HG02981 (cell line): ENCODE measurements at regions not wholly inside any gene's neighbourhood (a gene's known extent, or its start where the extent isn't known, plus 50 kb on each side); places are given as distances from the start of the nearest gene placed in this dataset.

Experiments used
- ATAC-seq: cut with Tn5 transposase; IDR thresholded peaks from one replicate; pipeline ENCODE4 v1.9.1; 2021; ENCODE audit warnings: mild to moderate bottlenecking, moderate library complexity; ENCODE audit not compliant: unreplicated experiment

GRCh38 chr11:59302991-59303390 lies 55.7 kb upstream of the OR5AN1 start:
- no peak for ATAC-seq

DNA sequence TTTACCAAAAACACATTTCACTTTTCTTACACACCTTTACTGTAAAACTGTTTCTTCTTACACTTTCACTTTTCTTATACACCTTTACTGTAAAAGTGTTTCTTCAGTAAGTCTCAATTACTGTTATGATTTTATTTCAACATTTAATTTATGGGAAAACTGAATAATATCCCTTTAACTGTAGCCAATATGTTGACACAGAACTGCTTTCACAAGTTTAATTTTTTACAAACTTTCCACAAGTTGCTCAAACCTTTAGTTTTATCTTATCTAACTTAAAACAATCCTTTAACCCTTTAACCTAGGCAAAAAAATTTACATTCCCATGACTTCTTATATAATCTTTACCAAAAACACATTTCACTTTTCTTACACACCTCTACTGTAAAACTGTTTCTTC lies 63.3 kb upstream of the OR5AN1 start:
- no peak for ATAC-seq

DNA sequence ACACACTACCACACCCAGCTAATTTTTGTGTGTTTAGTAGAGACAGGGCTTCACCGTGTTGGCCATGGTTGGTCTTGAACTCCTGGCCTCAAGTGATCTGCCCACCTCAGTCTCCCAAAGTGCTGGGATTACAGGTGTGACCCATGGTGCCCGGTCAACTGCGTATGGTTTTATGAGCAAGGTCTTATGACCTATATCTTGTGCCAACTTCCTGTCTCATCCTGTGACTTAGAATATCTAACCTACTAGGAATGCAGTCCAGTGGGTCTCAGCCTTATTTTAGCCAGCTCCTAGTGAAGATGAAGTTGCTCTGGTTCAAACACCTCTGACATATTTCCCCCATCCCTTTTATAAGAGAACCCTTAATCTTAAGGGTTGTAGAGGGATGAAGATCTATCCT lies 66.1 kb upstream of the OR5AN1 start:
- ATAC-seq = no peak

GRCh38 chr11:59291228-59291627 lies 67.5 kb upstream of the OR5AN1 start:
- ATAC-seq = no peak

DNA sequence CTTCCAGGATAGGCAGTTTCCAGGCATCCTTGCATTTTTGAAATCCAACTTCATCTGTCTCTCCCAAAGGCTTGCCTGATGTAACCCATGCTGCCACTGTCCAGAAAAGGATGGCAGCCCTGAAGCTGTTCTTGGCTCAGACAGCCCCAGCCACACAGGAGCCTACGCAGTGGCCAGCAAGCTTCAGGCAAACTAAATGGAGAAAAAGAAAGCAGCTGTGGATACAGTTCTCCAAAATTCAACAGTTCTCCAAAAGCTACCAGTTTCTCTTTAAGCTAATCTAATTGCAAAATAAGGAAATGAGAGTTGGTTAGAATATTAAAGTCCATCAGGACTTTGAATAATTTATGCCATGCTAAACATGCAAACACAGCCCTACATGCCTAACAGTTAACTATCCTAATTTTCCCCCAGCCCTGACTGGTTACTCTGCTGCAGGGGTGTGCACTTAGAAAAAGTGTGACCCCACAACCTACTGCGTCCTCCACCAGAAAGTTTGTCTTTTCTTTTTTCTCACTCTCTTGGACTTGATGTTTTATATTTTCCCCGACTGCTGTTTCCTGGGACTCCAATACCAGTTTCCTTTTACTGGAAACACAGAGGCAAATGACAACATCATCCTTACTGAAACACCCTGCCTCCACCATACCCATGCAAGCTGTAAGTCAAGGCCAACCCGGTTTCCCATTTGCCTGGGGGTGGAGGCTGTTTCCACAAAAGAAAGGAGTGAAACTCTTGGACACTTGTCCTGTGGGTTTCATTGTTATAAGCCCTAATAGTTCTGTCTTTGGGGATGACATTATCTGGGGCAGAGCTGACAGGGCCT lies 69.1 kb upstream of the OR5AN1 start:
- no peak for ATAC-seq

- no peak for ATAC-seq
Observed at GRCh38 chr11:59285716-59286260, 72.9 kb upstream of the OR5AN1 start.

DNA sequence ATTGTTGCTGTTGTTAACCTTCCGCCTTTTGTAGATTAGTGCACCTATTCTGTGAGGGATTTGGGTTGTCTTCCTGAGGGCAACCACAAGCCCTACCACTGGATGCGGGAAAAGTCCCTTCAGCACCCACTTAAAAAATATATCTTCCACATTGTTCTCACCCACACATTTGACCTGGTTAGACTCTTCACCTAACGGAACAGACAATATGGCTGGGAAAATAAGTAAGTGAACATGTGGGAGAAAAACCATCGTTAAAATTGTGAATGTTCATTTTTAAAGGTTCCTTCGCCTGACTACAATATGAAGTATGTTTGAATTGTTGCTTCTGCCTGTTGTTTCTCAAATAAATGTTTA lies 72.0 kb upstream of the MPEG1 start:
- ATAC-seq = no peak

- ATAC-seq = peak; percentile 65
Observed at GRCh38 chr11:59283825-59284772, 71.4 kb upstream of the MPEG1 start.

- ATAC-seq = no peak
Observed at GRCh38 chr11:59283311-59283710, 70.6 kb upstream of the MPEG1 start.

- no peak for ATAC-seq
Observed at GRCh38 chr11:59281177-59281576, 68.5 kb upstream of the MPEG1 start.

DNA sequence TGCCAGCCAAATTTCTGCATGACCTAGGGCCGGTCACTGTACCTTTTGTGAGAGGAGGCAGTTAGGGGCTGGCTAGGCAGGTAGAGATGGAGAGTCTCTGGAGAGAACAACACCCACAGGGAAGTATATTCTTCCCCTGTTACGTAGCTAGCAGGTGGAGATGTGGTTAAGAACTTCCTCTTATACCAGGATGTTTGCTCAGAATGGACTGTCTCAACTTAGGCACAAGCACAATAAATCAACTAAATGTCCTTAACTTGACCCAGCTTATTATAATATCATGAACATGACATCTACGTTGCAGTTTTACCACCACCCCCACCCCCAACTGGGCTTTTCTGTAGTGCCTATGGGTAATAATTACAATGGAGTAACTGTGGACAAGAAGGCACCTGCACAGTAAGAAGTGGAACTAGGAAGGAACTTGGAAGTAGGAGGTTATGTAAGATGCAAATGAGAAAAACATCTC lies 60.7 kb upstream of the MPEG1 start:
- peak; percentile 87 for ATAC-seq

- ATAC-seq = no peak
Observed at GRCh38 chr11:59272771-59273372, 60.1 kb upstream of the MPEG1 start.

DNA sequence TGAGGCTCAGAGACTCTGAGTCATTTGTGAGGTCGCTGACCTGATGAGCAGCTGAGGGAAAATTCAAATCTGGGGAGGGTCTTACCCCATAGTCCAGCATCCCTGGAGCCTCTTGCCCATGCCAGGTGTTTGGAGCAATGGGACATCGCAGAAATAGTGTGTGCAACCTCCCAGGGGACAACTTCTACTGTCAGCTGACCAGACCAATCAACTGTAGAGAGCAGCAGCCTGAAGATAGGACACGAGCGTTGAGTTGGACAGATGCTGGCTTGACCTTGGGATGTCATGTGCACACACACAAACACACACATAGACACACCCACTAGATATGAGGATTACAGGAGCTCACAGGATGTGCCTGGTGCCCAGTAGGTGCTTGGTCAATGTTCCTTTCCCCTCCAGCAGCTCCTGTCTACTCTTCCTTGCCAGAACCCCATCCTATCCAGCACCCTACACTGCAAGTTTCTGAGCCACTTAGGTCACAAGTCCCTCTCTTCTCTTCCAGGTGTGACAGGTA lies 59.1 kb upstream of the MPEG1 start:
- ATAC-seq = no peak

DNA sequence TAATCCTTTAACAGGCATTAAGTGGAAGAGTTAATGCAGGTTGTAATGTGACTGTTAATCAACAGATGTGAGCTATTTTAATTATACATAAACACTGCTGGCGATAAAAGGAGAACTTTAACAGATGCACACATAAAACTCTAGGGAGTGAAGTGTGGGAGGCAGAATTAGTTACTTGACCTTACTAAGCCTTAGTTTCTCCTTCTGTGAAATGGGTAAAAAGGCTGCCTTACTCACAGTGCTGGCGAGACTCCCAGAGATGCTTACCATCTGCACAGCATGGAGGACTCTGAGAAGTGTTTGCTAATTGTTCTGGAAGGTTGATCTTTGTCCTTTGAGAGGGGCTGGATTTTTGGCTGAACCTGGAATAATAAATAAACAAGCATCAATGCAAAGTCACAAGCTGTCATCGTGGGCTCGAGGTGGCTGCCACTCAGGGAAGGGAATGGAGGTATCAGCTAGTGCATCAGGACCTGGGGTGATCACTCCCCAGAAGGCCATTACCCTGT lies 58.6 kb upstream of the MPEG1 start:
- ATAC-seq = no peak

GRCh38 chr11:59267736-59268475 lies 55.2 kb upstream of the MPEG1 start:
- ATAC-seq = no peak

DNA sequence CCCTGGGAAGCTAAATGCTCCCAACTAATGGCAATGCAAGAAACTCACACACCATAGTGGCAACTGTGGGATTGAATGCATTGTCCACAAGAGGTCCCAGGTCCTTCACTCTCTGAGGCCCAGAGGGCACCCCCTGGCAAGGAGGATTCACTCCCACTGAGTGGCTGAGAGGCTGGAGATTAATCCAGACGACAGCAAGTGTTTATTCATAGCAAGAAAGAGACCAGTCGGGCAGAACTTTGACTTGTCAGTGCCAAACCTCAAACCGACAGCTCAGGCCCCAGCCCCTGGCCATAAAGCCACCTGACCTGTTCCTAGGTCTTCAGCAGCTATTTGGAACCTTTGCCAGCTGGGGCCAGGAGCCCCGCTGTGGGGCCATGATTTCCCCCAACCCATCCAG lies 54.5 kb upstream of the MPEG1 start:
- peak; percentile 73 for ATAC-seq

DNA sequence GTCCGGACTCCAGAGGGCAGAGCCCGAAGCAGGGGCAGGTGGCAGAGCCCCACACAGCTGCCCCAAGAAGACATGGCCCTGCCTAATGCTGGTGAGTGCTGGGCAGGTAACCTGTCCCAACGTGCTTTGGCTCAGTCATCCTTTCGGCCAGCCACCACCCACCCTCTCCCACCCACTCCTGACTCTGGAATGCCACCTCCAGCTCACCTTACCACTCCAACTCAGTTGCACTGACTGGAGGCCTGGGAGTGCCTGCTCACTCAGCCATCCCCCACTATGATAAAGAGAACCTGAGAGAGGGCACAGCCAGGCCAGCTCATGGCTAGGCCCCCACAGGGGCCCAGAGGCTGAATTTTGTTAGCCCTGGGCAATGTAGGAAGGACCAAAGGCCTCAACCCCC lies 53.8 kb upstream of the MPEG1 start:
- ATAC-seq = no peak

DNA sequence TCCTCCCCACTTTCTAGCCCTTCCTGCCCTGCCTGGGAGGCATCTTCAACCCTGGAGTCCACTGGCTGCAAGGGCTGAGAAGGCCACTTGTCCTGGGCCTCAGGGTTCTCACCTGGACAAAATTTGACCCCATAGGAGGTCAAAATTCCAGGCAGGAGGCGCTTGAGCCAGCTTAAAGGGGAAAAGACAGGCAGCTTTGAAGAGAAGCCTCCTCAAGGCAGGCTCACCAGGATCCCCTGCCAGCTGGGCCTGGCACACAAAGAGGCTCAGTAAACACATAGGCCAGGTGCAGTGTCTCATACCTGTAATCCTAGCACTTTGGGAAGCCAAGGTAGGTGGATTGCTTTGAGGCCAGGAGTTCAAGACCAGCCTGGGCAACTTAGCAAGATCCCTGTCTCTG lies 53.0 kb upstream of the MPEG1 start:
- no peak for ATAC-seq

- ATAC-seq = no peak
Observed at GRCh38 chr11:59264736-59265135, 52.0 kb upstream of the MPEG1 start.
